D341Med (cell line): ENCODE measurements at regions not wholly inside any gene's neighbourhood (a gene's known extent, or its start where the extent isn't known, plus 50 kb on each side); places are given as distances from the start of the nearest gene placed in this dataset.
"Not testable (repeated sequence)": the region's sequence is repeated elsewhere in the genome, so short reads cannot be mapped to it uniquely, and the experiment has no call there.

Experiments
- DNase-seq: peaks from one replicate; pipeline ENCODE4 v3.0.0; 2012; ENCODE audit warnings: low spot score

- no peak for DNase-seq
Observed at GRCh38 chr3:86794361-86795065, 196.4 kb downstream of the VGLL3 start.

GRCh38 chr3:86793786-86794185 is 197.2 kb downstream of the VGLL3 start:
- DNase-seq = no peak

GRCh38 chr3:86792316-86792715 is 198.6 kb downstream of the VGLL3 start:
- no peak for DNase-seq

- DNase-seq = no peak
Observed at GRCh38 chr3:86790884-86791549, 199.9 kb downstream of the VGLL3 start.

GRCh38 chr3:86788371-86788770 is 202.6 kb downstream of the VGLL3 start:
- DNase-seq = no peak

GRCh38 chr3:86787091-86787490 is 203.9 kb downstream of the VGLL3 start:
- DNase-seq = no peak

GRCh38 chr3:86785386-86785785 is 205.6 kb downstream of the VGLL3 start:
- no peak for DNase-seq

- no peak for DNase-seq
Observed at GRCh38 chr3:86782866-86783265, 208.1 kb downstream of the VGLL3 start.

- no peak for DNase-seq
Observed at GRCh38 chr3:86782286-86782685, 208.7 kb downstream of the VGLL3 start.

GRCh38 chr3:86774082-86774691 is 216.8 kb downstream of the VGLL3 start:
- DNase-seq = no peak

- no peak for DNase-seq
Observed at GRCh38 chr3:86772699-86773098, 218.2 kb downstream of the VGLL3 start.

GRCh38 chr3:86771741-86772512 is 219.0 kb downstream of the VGLL3 start:
- DNase-seq = no peak

- DNase-seq = no peak
Observed at GRCh38 chr3:86766331-86766730, 224.6 kb downstream of the VGLL3 start.

GRCh38 chr3:86757322-86758179 is 233.4 kb downstream of the VGLL3 start:
- not testable (repeated sequence) for DNase-seq

GRCh38 chr3:86748015-86748414 is 242.9 kb downstream of the VGLL3 start:
- no peak for DNase-seq

- DNase-seq = no peak
Observed at GRCh38 chr3:86744051-86744450, 246.9 kb downstream of the VGLL3 start.

GRCh38 chr3:86743233-86743632 is 247.7 kb downstream of the VGLL3 start:
- DNase-seq = no peak

GRCh38 chr3:86740751-86741150 is 250.2 kb downstream of the VGLL3 start:
- DNase-seq = no peak

- no peak for DNase-seq
Observed at GRCh38 chr3:86739244-86739643, 251.7 kb downstream of the VGLL3 start.

GRCh38 chr3:86738684-86739083 is 252.3 kb downstream of the VGLL3 start:
- no peak for DNase-seq

- no peak for DNase-seq
Observed at GRCh38 chr3:86737517-86737916, 253.4 kb downstream of the VGLL3 start.

GRCh38 chr3:86733257-86733656 is 257.7 kb downstream of the VGLL3 start:
- no peak for DNase-seq
